Activated CD8-positive, alpha-beta memory T cell treated with anti-CD3 and anti-CD28 coated beads for 36 hours (primary cell): ENCODE measurements at regions not wholly inside any gene's neighbourhood (a gene's known extent, or its start where the extent isn't known, plus 50 kb on each side); places are given as distances from the start of the nearest gene placed in this dataset.

ENCODE experiments used
- CTCF ChIA-PET: fragments of 350-600 bp; sonication (Branson Sonifier 250); formaldehyde crosslinking; loops from one replicate; lab custom pipeline; 2021; ENCODE audit warnings: antibody characterized with exemption; lab: Charles Lee
- POLR2A ChIA-PET: fragments of 350-600 bp; sonication (Branson Sonifier 250); formaldehyde crosslinking; loops from one replicate; lab custom pipeline; 2021; ENCODE audit warnings: antibody characterized with exemption; lab: Charles Lee

- CTCF ChIA-PET: no interaction called here
- POLR2A ChIA-PET: no interaction called here
Observed at GRCh38 chr4:176499518-176499917, 179.8 kb downstream of the SPCS3 start.

GRCh38 chr4:176500894-176501293 is 181.1 kb downstream of the SPCS3 start:
- ChIA-PET POLR2A (no interaction called here), CTCF (no interaction called here)

DNA sequence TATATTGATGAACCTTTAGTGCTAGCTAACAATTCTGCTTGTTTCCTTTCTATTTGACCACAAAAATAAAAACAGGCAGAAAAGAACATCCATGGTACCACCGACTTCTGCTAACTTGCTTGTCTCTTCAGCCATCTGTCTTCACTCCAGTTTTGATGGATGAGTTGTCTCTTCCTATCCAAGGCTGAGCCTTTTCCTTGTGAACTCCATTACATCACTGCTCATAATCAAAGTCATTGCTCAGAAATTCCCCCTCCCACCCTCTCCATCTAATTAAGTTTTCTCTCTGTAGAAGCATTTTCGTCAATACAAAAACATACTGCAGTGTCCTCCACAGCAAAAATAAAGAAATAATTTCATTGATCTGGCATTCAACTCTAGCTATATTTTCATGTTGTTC is 184.4 kb downstream of the SPCS3 start:
- POLR2A ChIA-PET: no interaction called here
- CTCF ChIA-PET: no interaction called here

GRCh38 chr4:176507845-176508533 is 188.2 kb downstream of the SPCS3 start:
- POLR2A ChIA-PET: no interaction called here
- CTCF ChIA-PET: no interaction called here

- ChIA-PET CTCF (no interaction called here), POLR2A (no interaction called here)
Observed at GRCh38 chr4:176508780-176509331, 189.1 kb downstream of the SPCS3 start.

DNA sequence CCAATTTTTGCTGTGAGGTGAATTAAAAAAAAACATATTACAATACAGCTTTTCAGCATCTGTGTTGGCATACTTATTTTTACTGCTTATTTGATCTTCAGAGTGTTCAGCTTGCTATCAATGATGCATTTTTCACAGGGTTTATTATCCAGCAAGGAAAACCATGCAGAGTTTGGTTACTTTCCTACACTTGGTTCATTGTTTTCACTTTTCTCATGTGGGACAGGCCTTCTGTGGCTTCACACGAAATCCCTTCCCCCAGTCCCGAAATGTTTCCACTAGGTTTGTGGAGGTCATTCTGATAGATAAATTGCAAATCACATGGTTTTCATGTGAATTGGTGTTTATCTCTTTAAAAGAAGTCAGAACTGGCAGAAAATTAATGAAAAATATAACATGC is 205.8 kb downstream of the SPCS3 start:
- ChIA-PET POLR2A (no interaction called here), CTCF (no interaction called here)

DNA sequence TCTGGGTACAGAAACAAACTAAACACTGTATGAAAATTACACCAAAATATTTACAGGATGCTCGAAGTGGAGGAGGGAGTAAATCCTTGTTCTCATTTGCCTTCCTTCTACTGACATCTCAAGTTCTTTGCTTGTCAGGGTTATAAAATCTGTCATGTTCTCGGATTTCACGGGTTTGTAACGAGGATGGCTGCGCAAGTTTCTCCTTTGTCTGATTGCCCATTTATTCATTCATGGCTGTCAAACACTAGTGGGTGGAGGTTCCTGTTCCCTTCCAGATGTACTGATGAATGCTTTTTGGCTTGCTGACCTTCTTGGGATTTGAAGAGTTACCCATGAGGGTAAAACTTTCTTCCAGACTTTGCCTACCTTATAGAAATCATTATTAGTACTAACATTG is 206.9 kb downstream of the SPCS3 start:
- CTCF ChIA-PET: no interaction called here
- POLR2A ChIA-PET: no interaction called here

DNA sequence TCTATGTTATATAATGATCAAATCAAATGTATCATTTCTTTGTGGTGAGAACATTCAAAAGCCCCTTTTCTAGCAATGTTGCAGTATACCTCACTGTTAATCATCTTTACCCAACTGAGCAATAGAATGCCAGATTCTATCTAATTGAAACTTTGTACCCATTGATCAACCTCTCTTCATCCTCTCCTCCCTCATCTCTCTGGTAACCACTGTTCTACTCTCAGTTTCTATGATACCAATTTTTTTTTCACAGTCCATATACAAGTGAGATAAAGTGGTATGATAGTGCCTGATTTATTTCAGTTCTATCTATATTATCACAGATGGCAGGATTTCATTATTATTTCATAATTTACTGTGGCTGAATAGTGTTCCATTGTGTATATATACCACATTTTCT is 209.8 kb downstream of the SPCS3 start:
- ChIA-PET POLR2A (no interaction called here), CTCF (no interaction called here)

DNA sequence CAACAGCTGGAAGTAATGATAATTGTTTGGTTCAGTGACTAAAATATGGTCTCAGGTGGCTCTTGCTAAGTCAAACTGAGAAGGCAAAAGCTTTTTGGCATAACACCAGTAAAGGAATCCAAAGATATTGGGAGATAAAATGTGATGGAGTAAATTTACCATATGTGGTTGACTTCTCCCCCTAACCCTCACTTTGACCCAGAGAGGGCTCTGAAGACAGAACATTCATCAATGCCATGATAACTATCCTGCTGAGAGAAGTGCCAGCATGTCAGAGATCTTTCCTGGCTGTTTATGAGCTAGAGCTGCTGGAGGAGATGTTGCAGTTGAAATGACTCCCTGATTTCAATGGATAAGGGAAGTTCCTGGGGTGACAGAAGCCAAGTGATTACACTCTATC is 213.4 kb downstream of the SPCS3 start:
- ChIA-PET CTCF (no interaction called here), POLR2A (no interaction called here)

DNA sequence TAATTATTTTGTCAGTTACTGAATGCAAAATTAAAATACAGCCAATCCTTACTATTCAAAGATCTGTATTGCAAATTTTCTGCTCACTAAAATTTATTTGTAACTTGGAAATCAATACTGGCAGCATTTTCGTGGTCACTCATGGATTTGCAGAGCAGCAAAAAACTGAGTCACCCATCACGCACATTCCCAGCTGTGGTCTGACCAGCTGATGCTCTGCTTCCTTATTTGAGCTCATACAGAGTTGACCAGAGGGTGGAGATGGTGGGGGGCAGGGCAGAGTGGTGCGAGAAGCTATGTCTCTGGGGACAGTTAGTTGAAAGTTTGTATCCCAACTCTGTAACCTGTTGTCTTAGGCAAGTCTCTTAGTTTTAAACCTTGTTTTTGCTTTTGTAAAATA is 214.8 kb downstream of the SPCS3 start:
- ChIA-PET POLR2A (no interaction called here), CTCF (no interaction called here)

- ChIA-PET CTCF (no interaction called here), POLR2A (no interaction called here)
Observed at GRCh38 chr4:176538217-176538925, 218.6 kb downstream of the SPCS3 start.

GRCh38 chr4:176539091-176539784 is 219.5 kb downstream of the SPCS3 start:
- ChIA-PET CTCF (no interaction called here), POLR2A (no interaction called here)

- ChIA-PET CTCF (no interaction called here), POLR2A (no interaction called here)
Observed at GRCh38 chr4:176539785-176540175, 220.0 kb downstream of the SPCS3 start.

- ChIA-PET CTCF (no interaction called here), POLR2A (no interaction called here)
Observed at GRCh38 chr4:176540814-176541213, 221.0 kb downstream of the SPCS3 start.

DNA sequence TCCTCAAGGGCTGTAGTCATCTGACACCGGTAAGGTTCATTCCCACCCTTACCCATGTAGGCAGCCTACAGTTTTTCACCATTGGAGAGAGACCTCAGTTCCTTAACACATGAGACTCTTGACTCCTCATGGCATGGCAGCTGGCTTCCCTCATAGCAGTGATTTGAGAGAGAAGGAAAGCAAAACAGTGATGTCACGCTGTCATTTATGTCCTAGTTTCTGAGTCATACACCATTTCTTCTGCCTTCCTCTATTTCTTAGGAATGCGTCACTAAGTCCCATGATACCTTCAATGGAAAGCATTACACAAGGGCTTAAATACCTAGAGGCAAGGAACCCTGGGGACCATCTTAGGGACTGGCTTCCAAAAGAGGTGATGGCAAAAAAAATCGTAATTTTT is 226.1 kb downstream of the SPCS3 start:
- ChIA-PET CTCF (no interaction called here), POLR2A (no interaction called here)

DNA sequence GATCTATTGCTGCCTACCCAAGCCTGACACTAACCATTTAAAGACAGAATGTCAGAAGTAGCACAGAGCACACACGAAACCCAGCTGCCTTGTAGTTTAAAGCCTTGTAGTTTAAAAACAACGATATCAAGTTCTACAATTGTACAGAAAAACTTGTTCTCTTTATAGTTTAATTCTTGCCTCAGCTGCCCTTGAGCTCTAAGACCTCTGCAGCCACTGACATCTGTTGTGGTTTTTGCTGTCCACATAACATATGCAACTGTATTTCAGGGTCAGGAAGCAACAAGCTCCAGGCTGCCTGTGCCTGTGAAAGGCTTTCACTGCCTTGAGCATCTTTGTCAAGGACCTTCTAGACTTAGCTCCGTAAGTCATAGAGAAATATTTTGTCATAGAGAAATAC is 227.2 kb downstream of the SPCS3 start:
- ChIA-PET CTCF (no interaction called here), POLR2A (no interaction called here)

- CTCF ChIA-PET: no interaction called here
Observed at GRCh38 chr4:176548571-176548970, 228.8 kb downstream of the SPCS3 start.

DNA sequence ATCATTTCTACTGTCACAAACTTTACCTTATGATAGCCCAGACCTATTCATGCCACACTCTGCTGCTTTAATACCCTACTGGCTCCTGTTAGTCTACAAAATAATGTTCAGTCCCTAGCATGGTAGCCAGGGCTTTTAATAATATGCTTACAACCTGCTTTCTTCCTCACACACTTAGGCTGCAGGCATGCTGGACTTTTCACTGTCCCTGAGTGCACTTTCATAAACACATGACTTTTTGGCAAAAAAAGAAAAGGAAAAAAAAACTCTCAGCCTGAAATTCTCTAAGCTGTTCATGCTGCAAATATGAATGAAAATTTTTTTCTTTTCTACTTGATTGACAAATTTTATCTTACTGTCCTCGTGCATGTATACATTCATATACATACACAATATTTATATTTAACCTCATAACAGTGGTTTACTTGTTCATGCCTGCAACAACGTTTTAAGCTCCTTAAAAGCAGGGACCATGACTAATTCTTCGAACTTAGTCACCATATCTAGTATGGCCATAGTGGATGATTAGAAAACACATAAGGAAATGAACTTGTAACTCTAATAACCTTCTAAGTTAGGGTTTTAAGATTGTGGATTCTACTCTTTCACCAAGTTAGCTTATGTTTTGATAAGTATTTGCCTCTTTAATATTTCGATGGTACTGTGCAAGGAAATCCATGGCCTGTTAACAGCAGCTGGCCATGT is 229.5 kb downstream of the SPCS3 start:
- CTCF ChIA-PET: no interaction called here
- POLR2A ChIA-PET: no interaction called here

More at GRCh38 chr4:176548571-176548970, 228.8 kb downstream of the SPCS3 start:
- POLR2A ChIA-PET: no interaction called here

- ChIA-PET POLR2A (no interaction called here), CTCF (no interaction called here)
Observed at GRCh38 chr4:176558661-176559060, 234.1 kb downstream of the VEGFC start.

GRCh38 chr4:176561368-176561767 is 231.4 kb downstream of the VEGFC start:
- POLR2A ChIA-PET: no interaction called here
- CTCF ChIA-PET: no interaction called here
